Calu3 (cell line): ENCODE measurements at regions not wholly inside any gene's neighbourhood (a gene's known extent, or its start where the extent isn't known, plus 50 kb on each side); places are given as distances from the start of the nearest gene placed in this dataset.

Experiments used
- BruUV-seq: library from RNA; stranded (reverse); fragments of 400-500 nt; replicated peaks from 2 replicates; lab custom pipeline; 2021; lab: Mats Ljungman, UMichigan
- CTCF ChIA-PET: fragments of 300-600 bp; sonication (Branson Sonifier 250); formaldehyde crosslinking; loops from one replicate; lab custom pipeline; 2022; ENCODE audit warnings: antibody characterized with exemption; lab: Charles Lee
- DNase-seq: peaks from one replicate; pipeline ENCODE4 v3.0.0; 2022
- H3K27ac Mint-ChIP-seq: one replicate; pipeline ENCODE4 v1.8.0; 2022; ENCODE audit warnings: mixed read lengths; ENCODE audit not compliant: unreplicated experiment
- H3K27me3 Mint-ChIP-seq: one replicate; pipeline ENCODE4 v1.8.0; 2022; ENCODE audit warnings: mixed read lengths; ENCODE audit not compliant: unreplicated experiment
- H3K36me3 Mint-ChIP-seq: one replicate; pipeline ENCODE4 v1.8.0; 2022; ENCODE audit warnings: mild to moderate bottlenecking, moderate library complexity, mixed read lengths; ENCODE audit not compliant: insufficient read depth, unreplicated experiment
- H3K4me1 Mint-ChIP-seq: one replicate; pipeline ENCODE4 v1.8.0; 2022; ENCODE audit warnings: mild to moderate bottlenecking, low read depth, mixed read lengths; ENCODE audit not compliant: unreplicated experiment
- H3K4me3 Mint-ChIP-seq: one replicate; pipeline ENCODE4 v1.8.0; 2022; ENCODE audit warnings: mild to moderate bottlenecking, low read depth, moderate library complexity, mixed read lengths; ENCODE audit not compliant: unreplicated experiment
- H3K9me3 Mint-ChIP-seq: one replicate; pipeline ENCODE4 v1.8.0; 2022; ENCODE audit warnings: low read depth, mixed read lengths; ENCODE audit not compliant: unreplicated experiment
- intact Hi-C: fragments of 100-400 bp; cut with micrococcal nuclease; formaldehyde crosslinking; loops from one replicate; pipeline ENCODE4 v1.10.0; 2022; ENCODE audit not compliant: unreplicated experiment
- TF ChIP-seq, protein P1 (sequence below): fragments of 200-600 bp; IDR thresholded peaks from one replicate; pipeline ENCODE4 v1.8.0; 2022; ENCODE audit warnings: antibody characterized with exemption; ENCODE audit not compliant: unreplicated experiment

DNA sequence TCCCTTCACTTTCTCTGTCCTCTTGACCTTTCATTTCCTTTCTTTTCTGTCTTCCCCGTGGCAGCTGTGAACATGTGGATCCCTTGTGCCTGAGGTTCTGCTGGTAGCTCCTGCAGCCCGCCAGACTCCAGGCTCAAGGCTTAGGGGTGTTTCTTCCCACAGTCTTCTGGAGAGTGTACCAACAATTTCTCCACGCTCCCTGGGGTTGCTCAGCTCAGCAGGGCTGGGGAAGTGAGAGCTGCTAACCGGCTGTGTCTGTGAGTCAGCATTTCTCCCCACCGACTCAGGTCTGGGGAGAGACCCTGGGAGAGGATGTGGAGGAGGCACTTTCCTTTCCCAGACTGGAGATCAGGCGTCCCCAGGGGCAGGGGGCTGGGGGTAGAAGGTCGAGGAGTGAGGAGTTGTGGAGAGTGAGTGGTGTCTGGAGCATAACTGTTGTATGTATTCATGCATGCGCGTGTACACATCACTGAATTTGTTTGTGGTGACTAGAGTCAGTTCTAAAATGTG lies 193.6 kb downstream of the KCNRG start:
- CTCF ChIA-PET: interaction anchor here (0.6 kb wide), 1 partner anchor 1240 kb away, joined by 5 read pairs; no protein-coding TSS in a partner anchor
- intact Hi-C loops: no loop called here
- Mint-ChIP-seq H3K9me3 (no peaks in the 10 kb centered on the region), H3K27ac (peak overlapping the region; percentile 14), H3K36me3 (no peaks in the 10 kb centered on the region), H3K4me1 (peaks cover 10% of the 10 kb centered on the region), H3K27me3 (no peaks in the 10 kb centered on the region), H3K4me3 (peak overlapping the region; percentile 56)
- BruUV-seq: no TSS peak
- TF ChIP-seq, protein P1, sequence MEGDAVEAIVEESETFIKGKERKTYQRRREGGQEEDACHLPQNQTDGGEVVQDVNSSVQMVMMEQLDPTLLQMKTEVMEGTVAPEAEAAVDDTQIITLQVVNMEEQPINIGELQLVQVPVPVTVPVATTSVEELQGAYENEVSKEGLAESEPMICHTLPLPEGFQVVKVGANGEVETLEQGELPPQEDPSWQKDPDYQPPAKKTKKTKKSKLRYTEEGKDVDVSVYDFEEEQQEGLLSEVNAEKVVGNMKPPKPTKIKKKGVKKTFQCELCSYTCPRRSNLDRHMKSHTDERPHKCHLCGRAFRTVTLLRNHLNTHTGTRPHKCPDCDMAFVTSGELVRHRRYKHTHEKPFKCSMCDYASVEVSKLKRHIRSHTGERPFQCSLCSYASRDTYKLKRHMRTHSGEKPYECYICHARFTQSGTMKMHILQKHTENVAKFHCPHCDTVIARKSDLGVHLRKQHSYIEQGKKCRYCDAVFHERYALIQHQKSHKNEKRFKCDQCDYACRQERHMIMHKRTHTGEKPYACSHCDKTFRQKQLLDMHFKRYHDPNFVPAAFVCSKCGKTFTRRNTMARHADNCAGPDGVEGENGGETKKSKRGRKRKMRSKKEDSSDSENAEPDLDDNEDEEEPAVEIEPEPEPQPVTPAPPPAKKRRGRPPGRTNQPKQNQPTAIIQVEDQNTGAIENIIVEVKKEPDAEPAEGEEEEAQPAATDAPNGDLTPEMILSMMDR: no peak
- peak; percentile 11 for DNase-seq

DNA sequence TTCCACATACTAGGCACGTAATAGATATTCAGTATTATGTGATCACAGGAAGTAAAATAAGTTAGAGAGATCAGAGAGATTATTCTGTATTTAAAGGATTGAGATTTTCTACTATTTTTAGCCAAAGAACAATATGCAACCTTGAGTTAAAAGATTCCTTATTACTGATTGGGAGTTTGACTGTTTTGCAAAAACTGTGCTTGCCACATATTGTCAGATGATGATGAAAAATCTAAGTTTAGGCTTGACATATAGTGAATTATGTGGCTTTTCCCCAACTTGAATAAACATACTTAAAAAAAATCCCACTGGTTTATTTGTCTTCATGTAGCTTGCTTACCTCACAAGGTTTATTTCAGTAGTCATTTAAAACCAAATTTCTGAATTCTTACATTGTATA lies 194.4 kb downstream of the KCNRG start:
- H3K4me1 Mint-ChIP-seq: peaks cover 10% of the 10 kb centered on the region
- no peak for DNase-seq
- BruUV-seq: no TSS peak
- no peak overlapping the region for H3K4me3 Mint-ChIP-seq
- CTCF ChIA-PET: no interaction called here
- no peaks in the 10 kb centered on the region for H3K36me3 Mint-ChIP-seq
- no peak overlapping the region for H3K27ac Mint-ChIP-seq
- no peaks in the 10 kb centered on the region for H3K9me3 Mint-ChIP-seq
- intact Hi-C loops: no loop called here
- TF ChIP-seq, protein P1: no peak
- no peaks in the 10 kb centered on the region for H3K27me3 Mint-ChIP-seq

DNA sequence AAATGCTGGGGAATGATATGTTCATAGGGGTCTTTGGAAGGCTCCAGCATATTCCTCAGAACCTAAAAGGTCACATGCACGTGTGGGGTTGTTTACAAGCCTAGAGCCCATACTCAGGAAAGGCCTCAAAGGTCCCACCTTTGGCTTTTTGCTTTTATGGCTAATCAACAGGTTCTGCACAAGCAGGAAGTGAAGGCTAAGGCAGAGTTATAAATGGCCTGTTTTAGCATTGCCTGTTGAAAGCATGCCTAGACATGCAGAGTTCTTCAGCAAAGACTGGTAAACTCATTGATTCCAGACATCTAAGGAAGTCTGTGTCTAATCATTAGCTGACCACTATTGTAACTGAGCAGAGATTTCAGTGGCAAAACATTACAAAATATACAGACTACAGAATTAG lies 198.3 kb downstream of the KCNRG start:
- no peak overlapping the region for H3K27ac Mint-ChIP-seq
- peaks cover 3% of the 10 kb centered on the region for H3K9me3 Mint-ChIP-seq
- peaks cover 13% of the 10 kb centered on the region for H3K4me1 Mint-ChIP-seq
- BruUV-seq: no TSS peak
- intact Hi-C loops: no loop called here
- no peak for DNase-seq
- no peak overlapping the region for H3K4me3 Mint-ChIP-seq
- CTCF ChIA-PET: no interaction called here
- no peaks in the 10 kb centered on the region for H3K27me3 Mint-ChIP-seq
- H3K36me3 Mint-ChIP-seq: no peaks in the 10 kb centered on the region
- TF ChIP-seq, protein P1: no peak

DNA sequence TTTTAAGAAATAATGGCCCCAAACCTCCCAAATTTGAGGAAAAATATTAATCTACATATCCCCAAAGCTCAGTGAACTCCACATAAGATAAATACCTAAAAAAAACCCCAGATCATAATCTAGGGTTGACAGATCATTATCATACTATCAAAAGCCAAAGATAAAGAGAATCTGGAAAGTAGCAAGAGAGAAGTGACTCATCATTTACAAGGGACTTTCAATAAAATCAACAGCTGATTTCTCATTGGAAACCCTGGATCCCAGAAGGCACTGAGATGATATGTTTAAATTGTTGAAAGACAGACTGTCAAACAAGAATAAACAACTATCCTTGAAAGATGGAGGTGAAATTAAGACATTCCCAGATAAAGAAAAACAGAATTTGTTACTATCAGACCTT lies 199.3 kb downstream of the KCNRG start:
- intact Hi-C loops: no loop called here
- H3K4me1 Mint-ChIP-seq: peaks cover 7% of the 10 kb centered on the region
- DNase-seq: no peak
- no peaks in the 10 kb centered on the region for H3K27me3 Mint-ChIP-seq
- H3K4me3 Mint-ChIP-seq: no peak overlapping the region
- no peak overlapping the region for H3K27ac Mint-ChIP-seq
- no TSS peak for BruUV-seq
- CTCF ChIA-PET: no interaction called here
- TF ChIP-seq, protein P1: no peak
- H3K9me3 Mint-ChIP-seq: peaks cover 3% of the 10 kb centered on the region
- no peaks in the 10 kb centered on the region for H3K36me3 Mint-ChIP-seq
